ENCODE measurements at regions not wholly inside any gene's neighbourhood (a gene's known extent, or its start where the extent isn't known, plus 50 kb on each side); places are given as distances from the start of the nearest gene placed in this dataset.

DNA sequence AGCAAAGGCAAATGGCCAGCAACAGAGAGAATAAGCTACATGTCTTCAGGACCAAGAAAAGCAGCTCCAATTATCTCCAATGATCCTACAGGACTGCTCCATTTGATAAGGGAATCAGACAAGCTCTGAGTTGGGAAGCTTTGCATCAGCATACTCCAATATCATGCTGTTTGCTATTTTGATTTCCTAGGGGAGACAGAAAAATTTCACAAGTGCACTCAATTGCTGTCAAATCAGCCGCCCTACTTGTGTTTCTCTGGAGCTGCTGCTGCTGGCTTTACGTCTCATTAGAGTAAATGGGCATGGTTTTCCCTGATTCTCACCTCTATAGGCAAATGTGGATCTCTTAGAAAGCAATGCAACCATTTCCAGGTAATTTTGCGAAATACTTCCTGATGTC, 201.7 kb downstream of the PRELID2 start:
- TF ChIP-seq POLR2A (IDR thresholded peaks at IDR 0.05) (no peak), EP300 (IDR thresholded peaks at IDR 0.05) (no peak), POLR2AphosphoS5 (IDR thresholded peaks at IDR 0.05) (no peak)
- TF ChIP-seq, protein P1, sequence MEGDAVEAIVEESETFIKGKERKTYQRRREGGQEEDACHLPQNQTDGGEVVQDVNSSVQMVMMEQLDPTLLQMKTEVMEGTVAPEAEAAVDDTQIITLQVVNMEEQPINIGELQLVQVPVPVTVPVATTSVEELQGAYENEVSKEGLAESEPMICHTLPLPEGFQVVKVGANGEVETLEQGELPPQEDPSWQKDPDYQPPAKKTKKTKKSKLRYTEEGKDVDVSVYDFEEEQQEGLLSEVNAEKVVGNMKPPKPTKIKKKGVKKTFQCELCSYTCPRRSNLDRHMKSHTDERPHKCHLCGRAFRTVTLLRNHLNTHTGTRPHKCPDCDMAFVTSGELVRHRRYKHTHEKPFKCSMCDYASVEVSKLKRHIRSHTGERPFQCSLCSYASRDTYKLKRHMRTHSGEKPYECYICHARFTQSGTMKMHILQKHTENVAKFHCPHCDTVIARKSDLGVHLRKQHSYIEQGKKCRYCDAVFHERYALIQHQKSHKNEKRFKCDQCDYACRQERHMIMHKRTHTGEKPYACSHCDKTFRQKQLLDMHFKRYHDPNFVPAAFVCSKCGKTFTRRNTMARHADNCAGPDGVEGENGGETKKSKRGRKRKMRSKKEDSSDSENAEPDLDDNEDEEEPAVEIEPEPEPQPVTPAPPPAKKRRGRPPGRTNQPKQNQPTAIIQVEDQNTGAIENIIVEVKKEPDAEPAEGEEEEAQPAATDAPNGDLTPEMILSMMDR (IDR thresholded peaks at IDR 0.05): no peak

All from stomach (tissue), 4 donors.